Stimulated activated CD4-positive, alpha-beta T cell treated with anti-CD3 and anti-CD28 coated beads, Interleukin-2, amount 100 ng/mL, for 24 hours (primary cell): ENCODE measurements at regions not wholly inside any gene's neighbourhood (a gene's known extent, or its start where the extent isn't known, plus 50 kb on each side); places are given as distances from the start of the nearest gene placed in this dataset.
"Not testable (repeated sequence)": the region's sequence is repeated elsewhere in the genome, so short reads cannot be mapped to it uniquely, and the experiment has no call there.

Source experiments
- DNase-seq, 2 donors: peaks; one replicate each; pipeline ENCODE4 v3.0.0-alpha.2; 2020

- DNase-seq, result no peak
These were observed 140.8 kb downstream of the C9orf152 start for GRCh38 chr9:110066929-110067716.

- DNase-seq, result no peak
These were observed 139.7 kb downstream of the C9orf152 start for GRCh38 chr9:110068212-110068611.

GRCh38 chr9:110069326-110070248, 138.4 kb downstream of the C9orf152 start:
- no peak for DNase-seq

GRCh38 chr9:110072597-110073355, 135.2 kb downstream of the C9orf152 start:
- no peak for DNase-seq

GRCh38 chr9:110073356-110073905, 134.5 kb downstream of the C9orf152 start:
- no peak for DNase-seq

GRCh38 chr9:110076894-110077725, 130.8 kb downstream of the C9orf152 start:
- no peak for DNase-seq

GRCh38 chr9:110077925-110078324, 130.0 kb downstream of the C9orf152 start:
- no peak for DNase-seq

- DNase-seq, result no peak
These were observed 129.4 kb downstream of the C9orf152 start for GRCh38 chr9:110078604-110079003.

GRCh38 chr9:110081395-110081794, 126.6 kb downstream of the C9orf152 start:
- DNase-seq, result no peak

GRCh38 chr9:110083866-110084265, 124.1 kb downstream of the C9orf152 start:
- no peak for DNase-seq

GRCh38 chr9:110086537-110086936, 121.4 kb downstream of the C9orf152 start:
- DNase-seq, result no peak

- no peak for DNase-seq
These were observed 120.4 kb downstream of the C9orf152 start for GRCh38 chr9:110087605-110088004.

GRCh38 chr9:110088099-110088498, 119.9 kb downstream of the C9orf152 start:
- DNase-seq, result no peak

- DNase-seq, result no peak
These were observed 118.1 kb downstream of the C9orf152 start for GRCh38 chr9:110089681-110090370.

GRCh38 chr9:110092792-110093191, 115.2 kb downstream of the C9orf152 start:
- no peak for DNase-seq

GRCh38 chr9:110093417-110093816, 114.5 kb downstream of the C9orf152 start:
- no peak for DNase-seq

- no peak for DNase-seq
These were observed 114.1 kb downstream of the C9orf152 start for GRCh38 chr9:110093871-110094270.

GRCh38 chr9:110095161-110095595, 112.8 kb downstream of the C9orf152 start:
- DNase-seq, result no peak

- DNase-seq, result no peak
These were observed 112.2 kb downstream of the C9orf152 start for GRCh38 chr9:110095776-110096175.

GRCh38 chr9:110096674-110097073, 111.3 kb downstream of the C9orf152 start:
- DNase-seq, result not testable (repeated sequence)
